Activated effector memory CD4-positive, alpha-beta T cell treated with anti-CD3 and anti-CD28 coated beads, Interleukin-2, amount 50 U/mL, for 16 hours (primary cell): ENCODE measurements at regions not wholly inside any gene's neighbourhood (a gene's known extent, or its start where the extent isn't known, plus 50 kb on each side); places are given as distances from the start of the nearest gene placed in this dataset.

ENCODE experiments used
- DNase-seq: peaks from one replicate; pipeline ENCODE4 v3.0.0-alpha.2; 2020

- DNase-seq: no peak
These were observed 94.3 kb downstream of the EDN1 start for GRCh38 chr6:12384357-12384912.

- no peak for DNase-seq
These were observed 95.2 kb downstream of the EDN1 start for GRCh38 chr6:12385316-12385715.

GRCh38 chr6:12386816-12387215 is 96.7 kb downstream of the EDN1 start:
- DNase-seq: no peak

- no peak for DNase-seq
These were observed 101.3 kb downstream of the EDN1 start for GRCh38 chr6:12391472-12391871.

GRCh38 chr6:12392490-12392889 is 102.3 kb downstream of the EDN1 start:
- no peak for DNase-seq

- DNase-seq: no peak
These were observed 102.9 kb downstream of the EDN1 start for GRCh38 chr6:12393100-12393499.

GRCh38 chr6:12394170-12394569 is 104.0 kb downstream of the EDN1 start:
- DNase-seq: no peak

GRCh38 chr6:12395898-12396297 is 105.7 kb downstream of the EDN1 start:
- no peak for DNase-seq

GRCh38 chr6:12401200-12401599 is 111.0 kb downstream of the EDN1 start:
- DNase-seq: no peak

- no peak for DNase-seq
These were observed 113.2 kb downstream of the EDN1 start for GRCh38 chr6:12403201-12403826.

- DNase-seq: no peak
These were observed 113.9 kb downstream of the EDN1 start for GRCh38 chr6:12403947-12404647.

- DNase-seq: no peak
These were observed 114.5 kb downstream of the EDN1 start for GRCh38 chr6:12404651-12405050.

- DNase-seq: no peak
These were observed 118.6 kb downstream of the EDN1 start for GRCh38 chr6:12408752-12409151.

GRCh38 chr6:12410946-12411345 is 120.8 kb downstream of the EDN1 start:
- no peak for DNase-seq

- no peak for DNase-seq
These were observed 124.0 kb downstream of the EDN1 start for GRCh38 chr6:12414096-12414675.

GRCh38 chr6:12415980-12416598 is 125.9 kb downstream of the EDN1 start:
- no peak for DNase-seq

GRCh38 chr6:12417191-12417590 is 127.0 kb downstream of the EDN1 start:
- DNase-seq: no peak

GRCh38 chr6:12418946-12419345 is 128.8 kb downstream of the EDN1 start:
- DNase-seq: no peak

GRCh38 chr6:12419631-12420272 is 129.6 kb downstream of the EDN1 start:
- no peak for DNase-seq

- DNase-seq: no peak
These were observed 130.5 kb downstream of the EDN1 start for GRCh38 chr6:12420626-12421025.

- DNase-seq: no peak
These were observed 131.4 kb downstream of the EDN1 start for GRCh38 chr6:12421596-12421995.

- no peak for DNase-seq
These were observed 132.7 kb downstream of the EDN1 start for GRCh38 chr6:12422848-12423247.

GRCh38 chr6:12423832-12424231 is 133.7 kb downstream of the EDN1 start:
- no peak for DNase-seq
